SKM-1 treated with dmso at 0.1 percent for 144 hours (cell line): ENCODE measurements at regions not wholly inside any gene's neighbourhood (a gene's known extent, or its start where the extent isn't known, plus 50 kb on each side); places are given as distances from the start of the nearest gene placed in this dataset.

Source experiments
- DNase-seq: peaks from one replicate; lab custom pipeline; 2025; ENCODE audit not compliant: unreplicated experiment; lab: John Stamatoyannopoulos, UW

GRCh38 chr14:81946834-81947798 is 413.5 kb upstream of the SEL1L start:
- no peak for DNase-seq

- no peak for DNase-seq
Measured at GRCh38 chr14:81952917-81953316, 419.3 kb upstream of the SEL1L start.

- DNase-seq = no peak
Measured at GRCh38 chr14:81953419-81953818, 419.8 kb upstream of the SEL1L start.

- DNase-seq = no peak
Measured at GRCh38 chr14:81955123-81955522, 421.5 kb upstream of the SEL1L start.

- DNase-seq = no peak
Measured at GRCh38 chr14:81960781-81961180, 427.1 kb upstream of the SEL1L start.

GRCh38 chr14:81963846-81964245 is 430.2 kb upstream of the SEL1L start:
- no peak for DNase-seq

GRCh38 chr14:81970307-81970706 is 436.7 kb upstream of the SEL1L start:
- no peak for DNase-seq

GRCh38 chr14:81971911-81972310 is 438.3 kb upstream of the SEL1L start:
- no peak for DNase-seq

- DNase-seq = no peak
Measured at GRCh38 chr14:81972601-81973000, 438.9 kb upstream of the SEL1L start.

- no peak for DNase-seq
Measured at GRCh38 chr14:81974543-81974942, 440.9 kb upstream of the SEL1L start.

- no peak for DNase-seq
Measured at GRCh38 chr14:81980601-81981306, 447.1 kb upstream of the SEL1L start.

- no peak for DNase-seq
Measured at GRCh38 chr14:81981307-81981675, 447.6 kb upstream of the SEL1L start.

- DNase-seq = no peak
Measured at GRCh38 chr14:81982046-81982445, 448.4 kb upstream of the SEL1L start.

GRCh38 chr14:81986005-81986404 is 452.4 kb upstream of the SEL1L start:
- no peak for DNase-seq

- no peak for DNase-seq
Measured at GRCh38 chr14:81989211-81989610, 455.6 kb upstream of the SEL1L start.

GRCh38 chr14:81990312-81990761 is 456.7 kb upstream of the SEL1L start:
- DNase-seq = no peak

- DNase-seq = no peak
Measured at GRCh38 chr14:81991998-81992397, 458.3 kb upstream of the SEL1L start.

GRCh38 chr14:81993432-81993831 is 459.8 kb upstream of the SEL1L start:
- DNase-seq = no peak

GRCh38 chr14:82003426-82003825 is 469.8 kb upstream of the SEL1L start:
- no peak for DNase-seq

- no peak for DNase-seq
Measured at GRCh38 chr14:82009076-82009475, 475.4 kb upstream of the SEL1L start.

GRCh38 chr14:82009993-82010392 is 476.3 kb upstream of the SEL1L start:
- DNase-seq = no peak

- DNase-seq = no peak
Measured at GRCh38 chr14:82011460-82011859, 477.8 kb upstream of the SEL1L start.
